Activated CD4-positive, alpha-beta T cell treated with anti-CD3 and anti-CD28 coated beads, Interleukin-2, amount 50 U/mL, for 16 hours (primary cell): ENCODE measurements at regions not wholly inside any gene's neighbourhood (a gene's known extent, or its start where the extent isn't known, plus 50 kb on each side); places are given as distances from the start of the nearest gene placed in this dataset.

Source experiments
- DNase-seq: peaks from one replicate; pipeline ENCODE4 v3.0.0-alpha.2; 2020

DNA sequence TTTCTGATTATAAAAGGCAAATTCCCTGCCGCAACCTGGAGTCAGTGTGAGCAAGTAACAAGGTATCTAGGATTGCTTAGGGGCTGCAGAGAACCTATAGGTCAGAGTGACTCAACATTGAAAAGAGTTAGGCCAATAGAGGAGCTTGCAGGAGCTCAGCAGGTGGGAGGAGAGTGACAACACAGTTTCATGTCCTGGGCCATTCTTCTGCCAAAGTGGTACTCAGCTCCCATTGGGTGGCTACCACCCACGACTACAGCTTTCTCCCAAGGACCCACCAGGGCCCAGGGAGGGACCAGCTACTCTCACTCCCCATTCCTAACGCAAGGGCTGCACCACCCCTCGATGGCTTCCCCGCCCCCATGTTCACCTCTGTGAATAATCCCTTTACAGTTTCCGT, 86.7 kb upstream of the SPATA31C2 start:
- DNase-seq, result no peak

DNA sequence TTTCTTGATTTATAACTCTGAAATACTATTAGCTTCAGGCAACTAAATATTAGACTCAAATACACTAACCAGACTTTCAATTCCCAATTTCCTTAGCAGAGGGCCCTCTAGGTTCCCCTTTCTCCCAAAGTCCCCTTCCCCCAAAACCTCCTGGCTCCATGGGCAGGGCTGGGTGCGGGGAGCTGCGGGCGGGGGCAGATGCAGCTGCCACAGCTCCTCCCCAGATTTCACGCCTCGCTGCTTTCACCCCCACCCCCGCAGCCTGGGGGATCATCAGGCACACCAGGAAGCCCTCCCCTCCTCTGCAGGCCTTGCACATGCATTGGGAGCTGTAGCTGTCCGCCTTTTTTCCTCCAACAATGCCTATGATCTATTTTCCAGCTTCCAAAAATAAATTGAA, 82.8 kb upstream of the SPATA31C2 start:
- no peak for DNase-seq

DNA sequence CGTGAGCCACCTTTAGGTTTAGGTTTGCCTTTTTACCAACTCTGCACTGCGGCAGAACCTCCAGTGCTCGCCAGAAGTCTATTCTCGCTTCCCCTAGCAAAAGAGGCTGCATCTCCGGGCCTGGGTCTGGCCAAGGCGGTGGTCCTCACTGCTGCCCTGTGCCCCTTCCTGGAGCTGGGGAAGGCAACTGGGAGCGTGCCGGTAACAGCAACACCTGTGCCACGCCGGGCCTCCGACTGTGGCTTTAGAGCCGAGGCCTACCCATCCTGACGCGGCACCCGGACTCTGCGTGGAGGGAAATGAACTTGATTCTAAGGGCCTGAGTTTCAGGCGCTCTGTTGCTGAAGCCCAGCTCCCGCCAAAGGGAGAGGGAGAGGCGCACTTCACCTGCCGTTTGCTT, 82.4 kb upstream of the SPATA31C2 start:
- DNase-seq, result no peak

- no peak for DNase-seq
Observed at GRCh38 chr9:88219601-88220000, 81.3 kb upstream of the SPATA31C2 start.

GRCh38 chr9:88218726-88219125, 80.5 kb upstream of the SPATA31C2 start:
- no peak for DNase-seq

DNA sequence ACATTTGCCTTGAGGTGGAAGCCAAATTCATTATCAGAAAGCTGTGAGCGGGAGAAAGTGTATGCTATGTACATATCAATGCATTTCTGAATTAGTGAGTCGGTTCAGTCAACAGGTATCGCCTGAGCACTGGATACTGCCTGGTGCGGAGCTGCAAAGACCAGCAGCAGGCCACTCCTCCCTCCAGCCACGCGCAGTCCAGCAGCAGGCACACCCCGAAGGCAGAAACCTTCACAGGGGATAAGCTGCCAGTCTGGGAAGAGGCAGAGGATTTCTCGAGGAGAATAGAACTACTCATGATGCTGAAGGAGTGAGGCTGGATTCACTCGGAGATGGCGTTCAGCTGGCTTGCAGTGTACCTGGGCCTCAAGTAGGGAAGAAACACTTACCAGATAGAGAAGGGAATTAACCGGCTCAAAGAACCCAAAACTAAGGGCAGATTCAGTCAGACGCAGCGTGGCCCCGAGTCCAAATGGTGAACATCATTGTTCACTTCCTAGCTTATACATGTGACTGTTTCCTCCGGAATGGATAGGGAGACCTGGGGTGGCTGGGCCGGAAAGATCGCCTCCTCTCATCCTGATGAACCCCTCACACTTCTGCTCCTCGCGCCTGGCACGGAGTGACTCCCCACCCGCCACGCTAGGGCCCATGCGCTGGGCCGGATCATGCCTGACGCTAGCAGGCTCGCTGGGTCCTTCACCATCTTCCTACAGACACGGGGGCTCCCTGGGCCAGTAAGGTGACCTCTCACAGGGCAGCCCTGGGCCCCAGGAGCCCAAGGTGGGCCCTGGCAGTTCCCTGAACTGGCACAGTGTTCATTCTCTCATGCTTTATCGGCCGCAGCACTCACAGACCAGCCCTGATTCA, 78.1 kb upstream of the SPATA31C2 start:
- DNase-seq, result no peak

- no peak for DNase-seq
Observed at GRCh38 chr9:88215196-88216125, 77.2 kb upstream of the SPATA31C2 start.

DNA sequence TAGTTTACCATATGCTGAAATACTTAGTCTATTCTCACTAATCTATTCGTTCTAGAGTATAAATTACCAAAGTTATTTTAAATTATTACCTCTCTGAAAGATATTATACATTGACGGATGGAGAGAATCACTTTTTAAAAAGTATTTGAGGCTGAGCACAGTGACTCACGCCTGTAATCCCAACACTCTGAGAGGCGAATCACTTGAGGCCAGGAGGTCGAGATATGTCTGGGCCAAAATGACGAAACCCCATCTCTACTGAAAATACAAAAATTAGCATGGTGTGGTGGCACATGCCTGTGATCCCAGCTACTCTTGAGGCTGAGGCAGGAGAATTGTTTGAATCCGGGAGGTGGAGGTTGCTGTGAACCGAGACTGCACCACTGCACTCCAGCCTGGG, 64.0 kb upstream of the SPATA31C2 start:
- DNase-seq, result no peak

DNA sequence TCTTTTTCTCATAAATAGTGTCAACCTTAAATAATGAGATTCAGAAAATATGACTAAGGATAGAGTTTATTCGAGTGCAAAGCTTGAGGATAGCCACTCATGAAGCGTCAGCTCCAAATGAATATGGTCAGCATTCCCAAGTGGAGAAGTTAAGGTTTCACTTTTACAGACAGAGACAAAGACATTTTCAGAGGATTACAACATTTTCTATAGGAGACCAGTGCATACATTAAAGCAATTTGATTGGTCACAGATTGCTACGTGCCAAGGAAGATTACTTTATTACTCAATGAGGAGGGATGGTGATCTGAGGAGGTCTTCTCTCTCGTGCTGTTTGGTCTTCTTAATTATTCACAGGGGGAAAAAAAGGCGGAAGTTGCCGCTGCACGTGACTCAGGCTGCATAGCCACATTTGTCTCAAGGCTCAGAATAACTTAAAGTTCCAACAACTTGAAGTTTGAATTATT, 60.1 kb upstream of the SPATA31C2 start:
- DNase-seq, result no peak

DNA sequence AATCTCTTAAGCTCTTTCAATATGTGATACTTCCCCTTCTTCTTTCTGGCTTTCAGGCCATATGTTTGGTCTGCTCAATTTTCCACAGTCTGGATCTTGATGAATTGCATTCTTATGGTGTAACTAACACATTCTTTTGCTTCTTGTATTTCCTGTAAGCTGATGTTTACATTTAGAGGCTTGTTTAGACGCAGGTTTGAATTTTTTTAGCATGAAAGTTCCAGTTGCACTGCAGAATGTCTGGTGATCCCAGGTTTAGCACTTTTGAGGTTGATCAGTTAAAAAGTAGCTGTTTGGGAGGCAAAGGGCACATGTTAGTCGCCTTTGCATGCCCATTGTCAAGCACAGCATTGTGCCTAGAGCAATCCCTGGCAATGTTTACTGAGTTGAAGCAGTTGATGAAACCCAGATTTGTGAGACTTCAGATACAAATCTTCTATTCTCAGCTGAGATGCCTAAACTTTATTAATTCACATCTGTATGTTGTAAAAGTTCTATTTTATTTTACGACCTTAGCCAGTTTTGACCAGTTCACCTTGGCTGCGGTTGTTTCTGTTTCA, 59.6 kb upstream of the SPATA31C2 start:
- no peak for DNase-seq

DNA sequence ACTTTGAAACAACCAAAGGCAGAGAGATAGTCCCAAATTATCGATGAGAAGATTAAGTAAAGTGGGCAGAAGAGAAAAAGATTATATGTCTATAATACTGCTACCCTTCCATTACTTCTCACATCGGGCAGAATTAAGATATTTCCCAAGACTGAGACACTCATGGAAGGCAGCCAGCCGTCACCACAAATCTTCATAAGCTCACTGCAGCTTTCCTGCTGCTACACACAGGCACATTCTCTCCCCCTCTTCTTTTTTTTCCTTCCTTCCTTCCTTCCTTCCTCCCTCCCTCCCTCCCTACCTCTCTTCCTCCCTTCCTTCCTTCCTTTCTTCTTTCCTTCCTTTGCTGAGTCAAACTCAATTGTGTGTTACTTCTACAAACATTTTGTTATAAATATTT, 58.7 kb upstream of the SPATA31C2 start:
- no peak for DNase-seq

DNA sequence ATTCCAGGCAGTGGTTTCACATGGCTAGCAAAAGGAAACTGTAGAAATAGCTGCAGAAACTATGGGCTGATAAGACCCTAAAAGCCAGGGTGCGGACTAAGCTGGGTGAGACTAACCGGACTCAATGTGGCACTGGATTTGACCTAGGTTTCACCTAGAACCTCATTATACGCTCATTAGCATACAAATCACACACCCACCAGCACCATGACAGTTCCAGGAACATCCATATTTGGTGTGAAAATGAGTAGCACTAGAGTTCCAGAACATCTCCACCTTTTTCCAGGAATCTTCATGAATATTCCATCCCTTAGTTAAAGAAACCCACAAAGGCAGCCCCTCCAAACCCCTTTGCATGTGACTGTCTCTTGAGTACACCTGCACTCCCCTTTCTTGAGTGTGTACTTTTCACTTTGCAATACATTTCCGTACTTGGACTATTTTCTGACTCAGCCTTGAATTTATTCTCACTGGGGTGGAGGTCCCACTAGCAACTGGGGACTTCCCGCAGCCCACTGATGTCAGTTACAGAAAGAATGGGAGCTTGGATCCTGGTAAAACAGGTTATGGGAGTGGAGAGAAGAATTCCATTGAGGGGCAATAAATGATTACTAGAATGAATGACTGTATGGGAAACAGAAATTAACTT, 58.0 kb upstream of the SPATA31C2 start:
- no peak for DNase-seq

DNA sequence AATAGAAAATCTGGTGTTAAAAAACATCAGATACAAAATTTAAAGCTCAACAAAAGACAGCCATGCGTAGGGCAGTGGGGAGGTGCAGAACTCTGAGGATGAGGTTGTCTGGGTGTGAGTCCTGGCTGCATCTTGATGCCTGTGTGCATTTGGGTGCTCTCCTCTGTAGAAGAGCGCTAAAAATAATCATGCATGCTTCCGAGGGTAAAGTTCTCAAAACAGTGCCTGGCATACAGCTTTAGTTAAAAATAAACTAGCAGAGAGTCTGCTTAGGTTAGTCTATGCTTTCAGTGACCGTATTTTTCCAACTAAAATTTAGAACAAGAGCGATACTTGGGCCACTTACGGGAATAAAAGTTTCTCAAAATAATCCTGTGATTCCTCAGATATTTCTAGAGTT, 55.5 kb upstream of the SPATA31C2 start:
- DNase-seq, result no peak

DNA sequence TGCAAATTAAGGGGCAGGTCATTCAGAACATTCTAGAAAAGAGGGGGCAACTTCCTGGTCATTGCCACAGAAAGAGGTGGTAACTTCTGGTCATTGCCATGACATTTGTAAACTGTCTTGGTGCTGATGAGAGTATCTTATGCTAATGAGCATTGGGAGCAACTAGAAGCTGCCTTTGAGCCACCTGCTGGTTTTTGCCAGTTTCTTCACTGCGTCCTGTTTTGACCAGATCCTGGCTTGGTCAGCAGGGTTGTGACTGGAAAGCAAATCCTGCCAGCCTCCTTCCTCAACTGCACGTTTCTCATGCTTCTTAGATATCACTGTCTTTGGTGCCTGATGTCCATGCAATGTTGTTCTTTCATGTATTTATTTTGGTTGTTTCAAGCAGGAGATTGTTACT, 53.2 kb upstream of the SPATA31C2 start:
- DNase-seq, result no peak

DNA sequence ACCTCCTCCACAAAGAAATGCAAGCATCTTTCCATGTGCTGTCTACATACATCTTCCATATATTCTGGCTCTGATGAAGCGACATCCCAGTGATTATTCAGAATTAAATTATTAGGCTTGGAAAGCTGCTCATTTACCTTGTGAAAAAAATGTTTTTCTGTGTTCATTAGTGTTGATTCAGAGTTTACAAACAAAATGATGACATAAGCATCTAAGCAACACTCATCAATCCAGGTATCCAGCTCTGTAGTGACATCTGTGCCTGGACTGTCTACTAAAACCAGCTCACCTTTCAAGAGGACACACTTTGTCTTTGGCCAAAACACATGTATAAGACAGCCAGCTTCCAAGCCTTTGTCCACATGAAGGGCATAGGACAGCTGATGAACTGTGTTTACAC, 51.1 kb upstream of the SPATA31C2 start:
- DNase-seq, result no peak
